ENCODE measurements at regions not wholly inside any gene's neighbourhood (a gene's known extent, or its start where the extent isn't known, plus 50 kb on each side); places are given as distances from the start of the nearest gene placed in this dataset.

- ATAC-seq (ENCODE audit: low FRiP score in 2 of 2) (no peak), DNase-seq (no peak)
- Histone ChIP-seq H3K36me3 (no peaks in the 10 kb centered on the region), H3K27ac (no peak overlapping the region), H3K4me1 (no peaks in the 10 kb centered on the region), H3K4me3 (no peak overlapping the region), H3K27me3 (no peaks in the 10 kb centered on the region), H3K9me3 (no peaks in the 10 kb centered on the region)
- 61 to 65% methylated on average over 6 of the region's 6 CpGs for WGBS, 2 donors
- TF ChIP-seq CTCF (IDR thresholded peaks at IDR 0.05): no peak
- no peak for TF ChIP-seq POLR2AphosphoS5 (IDR thresholded peaks at IDR 0.05)
- TF ChIP-seq EP300 (IDR thresholded peaks at IDR 0.05): no peak
- TF ChIP-seq POLR2A (IDR thresholded peaks at IDR 0.05): no peak
Measured at GRCh38 chr10:108597031-108597430, 1326.3 kb downstream of the XPNPEP1 start.

- WGBS, 2 donors: 88 to 97% methylated on average over 1 of the region's 1 CpG
- no peaks in the 10 kb centered on the region for H3K27me3 ChIP-seq
- H3K9me3 ChIP-seq: no peaks in the 10 kb centered on the region
- TF ChIP-seq CTCF (IDR thresholded peaks at IDR 0.05) (no peak), POLR2AphosphoS5 (IDR thresholded peaks at IDR 0.05) (no peak), EP300 (IDR thresholded peaks at IDR 0.05) (no peak)
- no peak for DNase-seq
- no peaks in the 10 kb centered on the region for H3K36me3 ChIP-seq
- no peak overlapping the region for H3K4me3 ChIP-seq
- H3K27ac ChIP-seq: no peak overlapping the region
- no peaks in the 10 kb centered on the region for H3K4me1 ChIP-seq
- ATAC-seq (ENCODE audit: low FRiP score in 2 of 2): no peak
Measured at GRCh38 chr10:108592956-108593355, 1330.4 kb downstream of the XPNPEP1 start.

- no peak for ATAC-seq (ENCODE audit: low FRiP score in 2 of 2)
- H3K36me3 ChIP-seq: no peaks in the 10 kb centered on the region
Measured at GRCh38 chr10:108591417-108591816, 1331.9 kb downstream of the XPNPEP1 start.

GRCh38 chr10:108586424-108586823, 1336.9 kb downstream of the XPNPEP1 start:
- H3K4me3 ChIP-seq: no peak overlapping the region
- no peaks in the 10 kb centered on the region for H3K36me3 ChIP-seq
- 89 to 94% methylated on average over 3 of the region's 3 CpGs for WGBS, 2 donors
- no peak overlapping the region for H3K27ac ChIP-seq
- TF ChIP-seq POLR2A (IDR thresholded peaks at IDR 0.05) (no peak), CTCF (IDR thresholded peaks at IDR 0.05) (no peak), POLR2AphosphoS5 (IDR thresholded peaks at IDR 0.05) (no peak), EP300 (IDR thresholded peaks at IDR 0.05) (no peak)
- H3K4me1 ChIP-seq: no peaks in the 10 kb centered on the region
- no peaks in the 10 kb centered on the region for H3K9me3 ChIP-seq
- DNase-seq (no peak), ATAC-seq (ENCODE audit: low FRiP score in 2 of 2) (no peak)
- H3K27me3 ChIP-seq: no peaks in the 10 kb centered on the region

More at GRCh38 chr10:108591417-108591816, 1331.9 kb downstream of the XPNPEP1 start:
- Histone ChIP-seq H3K4me3 (no peak overlapping the region), H3K27ac (no peak overlapping the region), H3K27me3 (no peaks in the 10 kb centered on the region), H3K9me3 (no peaks in the 10 kb centered on the region), H3K4me1 (no peaks in the 10 kb centered on the region)
- no peak for DNase-seq
- 84 to 88% methylated on average over 2 of the region's 2 CpGs for WGBS, 2 donors
- TF ChIP-seq POLR2A (IDR thresholded peaks at IDR 0.05) (no peak), EP300 (IDR thresholded peaks at IDR 0.05) (no peak), CTCF (IDR thresholded peaks at IDR 0.05) (no peak), POLR2AphosphoS5 (IDR thresholded peaks at IDR 0.05) (no peak)

GRCh38 chr10:108583877-108584276, 1339.4 kb downstream of the XPNPEP1 start:
- no peak for ATAC-seq (ENCODE audit: low FRiP score in 2 of 2)
- WGBS, 2 donors: 22 to 39% methylated on average over 1 of the region's 1 CpG
- Histone ChIP-seq H3K9me3 (no peaks in the 10 kb centered on the region), H3K36me3 (no peaks in the 10 kb centered on the region), H3K27me3 (no peaks in the 10 kb centered on the region), H3K27ac (no peak overlapping the region), H3K4me3 (no peak overlapping the region), H3K4me1 (no peaks in the 10 kb centered on the region)
- no peak for TF ChIP-seq POLR2A (IDR thresholded peaks at IDR 0.05)
- no peak for TF ChIP-seq EP300 (IDR thresholded peaks at IDR 0.05)
- no peak for TF ChIP-seq CTCF (IDR thresholded peaks at IDR 0.05)
- no peak for TF ChIP-seq POLR2AphosphoS5 (IDR thresholded peaks at IDR 0.05)
- DNase-seq: no peak

Measured in upper lobe of left lung (tissue), 6 donors.